Dermis microvascular lymphatic vessel endothelial cell (primary cell): ENCODE measurements at regions not wholly inside any gene's neighbourhood (a gene's known extent, or its start where the extent isn't known, plus 50 kb on each side); places are given as distances from the start of the nearest gene placed in this dataset.
"Not testable (repeated sequence)": the region's sequence is repeated elsewhere in the genome, so short reads cannot be mapped to it uniquely, and the experiment has no call there.

Source experiments
- DNase-seq, 2 donors: peaks; one replicate each; pipeline versions ENCODE4 v3.0.0 to v3.0.0-alpha.2; 2010; ENCODE audit warnings: low read depth in 2 of 2

DNA sequence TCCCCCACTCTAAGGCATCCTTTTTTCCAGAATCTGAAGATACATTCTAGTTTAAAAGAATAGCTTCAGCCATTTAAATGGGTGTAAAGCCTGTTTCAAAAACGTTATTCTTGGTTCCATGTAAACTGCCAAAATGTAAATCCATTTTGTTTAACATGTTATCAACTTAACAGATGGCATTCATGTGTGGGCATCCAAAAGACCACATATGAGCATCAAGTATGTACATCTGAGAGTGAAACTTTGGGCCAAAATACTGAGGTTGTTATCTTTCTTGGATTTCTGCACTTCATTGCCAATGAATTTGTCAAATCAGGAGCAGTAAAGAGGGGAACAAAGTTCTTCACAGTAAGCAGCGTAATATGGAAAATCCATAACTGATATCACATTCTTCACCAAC is 395.4 kb downstream of the ZNF804A start:
- no peak for DNase-seq

DNA sequence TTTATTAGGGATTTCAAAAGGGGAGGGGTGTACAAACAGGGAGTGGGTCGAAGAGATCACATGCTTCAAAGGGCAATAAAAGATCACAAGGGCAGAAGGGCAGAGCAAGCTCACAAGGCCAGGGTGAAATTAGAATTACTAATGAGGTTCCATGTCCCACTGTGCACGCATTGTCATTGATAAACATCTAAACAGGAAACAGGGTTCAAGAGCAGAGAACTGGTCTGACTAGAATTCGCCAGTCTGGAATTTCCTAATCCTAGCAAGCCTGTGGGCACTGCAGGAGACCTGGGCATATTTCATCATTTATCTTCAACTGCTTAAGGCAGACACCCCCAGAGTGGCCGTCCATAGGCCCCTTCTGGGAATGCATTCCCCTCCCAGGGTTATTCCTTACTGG is 408.2 kb downstream of the ZNF804A start:
- DNase-seq = no peak

DNA sequence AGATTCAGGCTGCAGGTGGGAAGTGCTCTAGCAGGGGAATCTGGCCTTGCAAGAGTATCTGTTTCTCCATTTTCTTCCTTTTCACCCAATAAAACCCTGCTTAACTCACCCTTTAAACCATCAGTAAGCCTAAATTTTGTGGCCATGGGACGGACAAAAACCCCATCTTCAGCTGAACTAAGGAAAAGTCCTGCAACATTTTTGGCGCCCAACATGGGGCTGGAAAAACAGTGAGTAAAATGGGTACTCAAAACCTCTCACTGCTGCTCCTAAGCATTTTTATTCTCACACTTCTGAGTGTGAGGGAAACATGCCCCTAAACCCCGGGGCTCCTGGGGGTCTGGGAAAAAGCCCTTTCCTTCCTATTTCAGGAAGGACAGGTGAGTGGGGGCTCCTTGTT is 414.3 kb downstream of the ZNF804A start:
- DNase-seq = peak in 1 of 2 donors; percentile 1

DNA sequence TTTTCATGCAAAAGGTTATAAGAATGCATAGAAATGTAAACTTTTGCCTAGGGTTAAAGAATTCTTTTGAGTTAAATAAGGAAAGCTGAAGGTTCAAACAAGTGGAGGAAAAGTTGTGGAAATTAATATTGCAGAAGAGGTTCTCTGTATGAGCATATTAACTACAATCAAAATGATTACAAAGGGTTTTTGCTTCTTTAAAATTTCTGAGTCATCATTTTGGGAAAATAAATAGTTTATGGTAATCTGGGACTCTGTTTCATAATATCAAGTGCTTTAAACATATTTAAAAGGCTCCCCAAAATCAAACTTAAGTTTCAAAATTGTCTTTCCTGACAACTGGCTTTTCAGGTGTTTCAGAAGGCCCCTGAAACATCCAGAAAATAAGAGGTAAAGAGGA is 415.7 kb downstream of the ZNF804A start:
- no peak for DNase-seq

DNA sequence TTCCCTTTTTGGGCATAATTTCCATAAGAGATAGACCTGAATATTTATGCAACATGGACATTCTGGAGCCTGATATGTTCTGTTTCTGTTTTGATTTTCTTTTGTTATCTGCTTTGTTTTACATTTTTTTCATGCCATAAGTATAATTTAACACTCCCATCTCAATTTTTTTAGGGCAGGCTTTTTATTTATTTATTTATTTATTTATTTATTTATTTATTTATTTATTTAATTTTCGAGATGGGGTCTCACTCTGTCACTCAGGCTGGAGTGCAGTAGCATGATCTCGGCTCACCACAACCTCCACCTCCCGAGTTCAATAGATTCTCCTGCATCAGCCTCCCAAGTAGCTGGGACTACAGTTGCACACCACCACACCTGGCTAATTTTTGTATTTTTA is 427.6 kb downstream of the ZNF804A start:
- DNase-seq = not testable (repeated sequence)

DNA sequence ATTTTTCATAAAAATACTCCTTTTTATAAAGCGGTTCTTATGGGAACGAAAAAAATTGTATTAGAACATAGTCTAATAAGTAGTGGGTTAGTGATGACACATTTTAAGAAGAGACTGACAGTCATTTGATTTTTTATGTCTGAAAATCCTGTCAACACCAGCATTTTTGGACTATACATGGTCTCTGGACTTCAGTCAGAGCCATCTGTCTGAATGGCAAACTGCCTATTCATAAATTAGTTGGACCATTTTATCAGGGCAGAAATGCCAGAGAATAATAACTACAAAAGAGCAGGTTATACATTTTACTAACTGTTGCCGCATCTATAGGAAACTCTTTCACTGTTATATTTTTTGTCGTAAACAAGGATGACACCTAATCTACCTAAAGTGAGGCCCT is 437.6 kb downstream of the ZNF804A start:
- DNase-seq = no peak

DNA sequence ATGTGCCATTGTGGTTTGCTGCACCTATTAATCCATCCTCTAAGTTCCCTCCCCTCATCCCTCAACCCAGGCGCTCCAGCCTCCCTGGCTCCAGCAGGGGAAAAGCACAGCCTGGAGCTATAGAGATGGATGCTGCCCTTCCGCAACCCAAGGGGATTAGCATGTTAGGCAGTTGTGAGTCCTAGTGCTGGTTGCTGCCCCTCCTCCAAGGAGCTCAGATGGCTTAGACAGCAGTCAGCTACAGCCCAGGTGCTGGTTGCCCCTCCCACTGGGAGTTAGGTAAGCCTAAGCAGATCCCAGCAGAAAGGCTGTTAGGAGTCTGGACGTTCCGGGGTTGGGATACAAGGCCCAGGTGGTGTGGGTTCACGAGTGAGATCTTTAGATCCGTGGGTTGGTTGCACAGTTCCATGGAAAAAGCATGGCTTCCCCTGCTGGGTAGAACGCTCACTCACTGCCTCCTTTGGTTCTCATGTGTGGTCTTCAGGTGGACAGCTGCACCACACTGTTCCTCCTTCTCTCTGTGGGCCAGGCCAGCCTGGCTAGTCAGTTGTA is 446.1 kb downstream of the ZNF804A start:
- DNase-seq = no peak

DNA sequence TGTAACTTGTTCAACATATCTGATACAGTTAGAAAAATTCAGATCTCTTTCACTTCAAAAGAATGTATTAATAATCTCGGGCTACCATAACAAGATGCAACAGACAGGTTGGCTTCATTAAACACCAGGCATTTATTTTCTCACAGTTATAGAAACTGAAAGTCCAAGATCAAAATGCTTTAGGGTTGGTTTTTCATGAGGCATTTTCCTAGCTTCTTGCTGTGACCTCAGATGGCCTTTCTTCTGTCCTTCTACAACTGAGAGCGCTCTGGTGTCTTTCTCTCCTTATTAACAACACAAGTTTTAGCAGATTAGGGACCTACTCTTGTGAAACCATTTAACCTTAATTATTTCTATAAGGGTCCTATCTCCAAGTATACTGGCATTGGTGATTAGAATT is 452.5 kb downstream of the ZNF804A start:
- DNase-seq = no peak

DNA sequence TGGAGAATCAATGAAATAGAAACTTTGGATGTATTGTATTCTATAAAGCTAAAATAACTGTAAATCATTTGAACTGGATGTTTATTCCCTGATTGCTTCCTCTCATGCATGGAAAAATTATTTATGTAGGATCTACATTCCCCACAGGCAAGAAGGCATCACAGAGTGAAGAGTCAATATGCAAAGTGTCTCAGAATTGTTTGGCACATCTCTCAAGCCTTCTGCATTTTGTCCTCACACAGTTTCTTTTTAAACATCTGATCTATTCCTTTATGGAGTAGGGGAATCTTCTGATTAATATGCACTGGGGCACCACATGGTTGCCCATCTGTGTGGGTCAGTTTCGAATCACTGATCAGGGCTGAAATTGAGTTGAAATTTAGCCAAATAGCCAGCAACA is 465.4 kb downstream of the ZNF804A start:
- DNase-seq = no peak

DNA sequence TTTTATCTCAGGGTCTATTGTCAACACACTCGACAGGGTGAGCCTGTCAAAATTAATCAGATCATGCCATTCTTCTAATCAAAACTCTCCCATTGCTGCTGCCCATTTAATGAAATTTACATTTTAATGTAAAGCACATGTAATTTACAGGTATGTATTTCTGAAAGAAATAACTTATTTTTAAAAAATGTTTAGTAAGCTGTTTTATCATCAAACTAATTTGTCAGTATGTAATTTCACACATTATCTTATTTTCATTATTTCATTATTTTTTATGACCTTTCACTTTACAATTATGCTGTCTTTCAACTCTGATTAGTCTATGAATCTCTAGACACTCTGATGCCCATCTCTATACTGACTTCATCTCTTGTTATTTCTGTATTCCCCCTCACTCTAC is 467.8 kb downstream of the ZNF804A start:
- no peak for DNase-seq

DNA sequence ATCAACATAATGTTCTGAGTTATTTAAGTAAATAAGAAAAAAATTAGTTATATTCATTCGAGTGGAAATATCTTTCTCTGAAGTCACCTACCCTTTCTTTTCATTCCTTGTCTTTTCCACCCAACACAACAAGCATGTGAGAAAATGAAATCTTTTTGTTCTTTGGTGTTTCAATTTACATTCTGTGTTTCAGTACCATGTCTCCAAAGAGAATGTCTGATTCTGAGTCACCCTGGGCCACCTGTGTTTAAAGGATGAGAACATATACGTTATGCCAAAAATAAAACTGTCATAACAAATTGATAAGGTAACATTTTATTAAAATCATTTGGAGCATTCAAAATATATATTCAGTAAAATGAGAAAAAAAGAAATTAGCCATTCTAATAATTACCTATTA is 470.8 kb downstream of the ZNF804A start:
- no peak for DNase-seq

DNA sequence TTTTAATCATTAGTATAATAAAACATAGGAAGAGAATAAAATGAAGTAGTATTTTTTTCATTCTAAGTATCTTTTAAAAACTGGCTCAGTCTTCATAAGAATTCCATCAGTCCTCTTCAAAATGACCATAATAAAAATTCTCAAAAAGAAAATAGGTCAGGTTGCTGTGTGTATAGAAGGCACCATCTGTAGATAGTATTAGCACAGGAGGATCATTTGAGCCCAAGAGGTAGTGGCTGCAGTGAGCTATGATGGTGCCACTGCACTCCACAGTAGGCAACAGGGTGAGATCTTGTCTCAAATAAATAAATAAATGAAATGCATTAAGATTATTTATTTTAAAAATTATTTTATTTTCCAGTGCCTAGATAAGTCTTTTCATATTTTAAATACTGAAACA is 475.8 kb downstream of the ZNF804A start:
- no peak for DNase-seq

DNA sequence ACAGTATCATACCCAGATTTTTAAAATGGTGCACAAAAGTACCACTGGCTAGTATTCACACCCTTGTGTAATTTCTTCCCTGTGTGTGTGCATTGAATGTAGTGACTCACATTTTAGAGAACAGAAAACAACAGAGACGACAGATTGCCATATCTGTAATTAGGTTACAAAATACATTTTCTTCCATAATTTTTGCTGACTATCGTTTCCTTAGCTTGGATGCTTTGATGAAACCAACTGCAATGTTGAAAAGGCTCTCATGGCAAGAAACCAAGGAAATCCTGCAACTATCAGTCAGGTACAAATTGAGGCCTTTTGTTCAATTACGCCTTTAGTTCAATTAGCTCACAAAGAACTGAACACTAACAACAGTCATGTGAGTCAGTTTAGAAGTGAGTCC is 484.4 kb downstream of the ZNF804A start:
- no peak for DNase-seq

DNA sequence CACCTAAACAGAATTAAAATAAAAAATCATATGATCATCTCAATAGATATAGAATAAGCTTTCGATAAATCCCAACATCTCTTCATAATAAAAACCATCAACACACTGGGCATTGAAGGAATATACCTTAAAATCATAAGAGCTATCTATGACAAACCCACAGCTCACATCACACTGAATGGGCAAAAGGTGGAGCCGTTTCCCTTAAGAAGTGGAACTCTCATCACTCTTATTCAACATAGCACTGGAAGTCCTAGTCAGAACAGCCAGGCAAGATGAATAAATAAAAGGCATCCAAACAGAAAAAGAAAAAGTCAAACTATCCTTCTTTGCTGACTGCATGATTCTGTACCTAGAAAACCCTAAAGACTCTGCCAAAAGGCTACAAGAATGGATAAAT is 510.3 kb downstream of the ZNF804A start:
- no peak for DNase-seq

DNA sequence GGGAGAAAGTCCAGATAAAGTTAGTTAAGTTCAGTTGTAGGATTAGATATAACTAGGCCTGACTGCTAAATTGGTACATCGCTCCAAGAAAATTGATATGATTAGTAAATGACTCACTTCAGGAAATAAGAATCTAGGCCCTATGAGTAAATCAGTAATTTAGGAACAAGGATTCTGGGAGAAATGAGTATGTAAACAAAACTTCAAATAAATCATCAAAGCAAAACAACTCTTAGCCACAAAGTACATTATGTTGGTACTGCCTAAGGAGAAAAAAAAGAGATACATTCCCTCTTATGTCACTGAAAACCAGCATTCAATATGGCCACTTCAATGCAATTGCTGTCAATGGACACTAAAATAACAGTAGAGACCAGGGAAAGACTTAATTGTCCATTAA is 529.1 kb downstream of the ZNF804A start:
- no peak for DNase-seq

DNA sequence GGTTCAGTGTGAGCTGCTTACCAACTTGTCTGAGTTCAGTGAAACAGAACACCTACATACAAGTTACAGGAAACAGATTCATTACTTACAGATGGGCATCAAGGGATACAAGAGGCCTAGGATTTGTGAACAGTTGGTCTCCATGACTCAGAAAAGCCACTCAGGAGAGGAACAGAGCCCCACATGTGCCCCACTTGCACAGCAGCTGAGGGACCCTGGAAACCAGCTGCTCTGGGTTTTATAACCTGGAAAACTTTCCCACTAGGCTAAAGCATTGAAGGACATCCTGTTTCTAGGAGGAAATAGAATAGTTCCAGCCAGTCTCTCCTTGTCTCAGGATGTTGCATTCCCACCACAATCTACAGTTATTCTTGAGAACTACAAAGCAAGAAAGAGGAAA is 530.0 kb downstream of the ZNF804A start:
- no peak for DNase-seq

DNA sequence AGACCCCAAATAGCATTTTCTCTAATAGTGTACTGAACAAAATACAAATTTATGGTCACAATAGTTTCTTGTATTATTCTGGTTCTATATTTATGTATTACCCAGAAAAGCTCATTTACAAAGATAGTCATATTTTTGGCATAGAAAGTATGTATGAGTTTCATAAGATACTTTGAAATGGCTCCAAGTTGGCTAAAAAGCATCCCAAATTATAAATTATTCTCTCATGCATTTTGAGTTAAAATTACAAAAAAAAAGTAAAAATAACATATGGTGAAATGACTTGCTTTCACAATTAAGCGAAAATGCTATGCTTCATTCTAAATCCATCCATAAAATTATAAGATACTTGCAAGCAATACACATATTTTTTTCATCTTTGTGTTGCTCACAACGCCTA is 530.7 kb downstream of the ZNF804A start:
- no peak for DNase-seq

DNA sequence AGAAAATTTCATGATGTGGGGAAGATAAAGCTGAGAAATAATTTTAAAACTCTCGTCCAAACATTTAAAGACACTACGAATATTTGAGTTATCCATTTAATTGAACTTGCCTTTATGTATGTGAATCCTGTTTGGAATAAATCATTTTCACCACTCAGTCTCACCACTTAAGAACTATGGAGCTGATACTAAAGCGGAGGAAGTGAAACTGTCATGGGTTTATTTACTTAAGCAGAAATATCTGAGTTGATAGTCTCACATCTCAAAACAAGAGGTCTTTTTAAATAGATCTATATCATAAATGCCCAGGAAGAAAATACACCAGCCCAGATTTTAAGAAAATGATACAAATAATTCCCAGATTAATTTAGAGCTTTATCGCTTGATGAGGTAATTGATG is 532.4 kb downstream of the ZNF804A start:
- DNase-seq = no peak

DNA sequence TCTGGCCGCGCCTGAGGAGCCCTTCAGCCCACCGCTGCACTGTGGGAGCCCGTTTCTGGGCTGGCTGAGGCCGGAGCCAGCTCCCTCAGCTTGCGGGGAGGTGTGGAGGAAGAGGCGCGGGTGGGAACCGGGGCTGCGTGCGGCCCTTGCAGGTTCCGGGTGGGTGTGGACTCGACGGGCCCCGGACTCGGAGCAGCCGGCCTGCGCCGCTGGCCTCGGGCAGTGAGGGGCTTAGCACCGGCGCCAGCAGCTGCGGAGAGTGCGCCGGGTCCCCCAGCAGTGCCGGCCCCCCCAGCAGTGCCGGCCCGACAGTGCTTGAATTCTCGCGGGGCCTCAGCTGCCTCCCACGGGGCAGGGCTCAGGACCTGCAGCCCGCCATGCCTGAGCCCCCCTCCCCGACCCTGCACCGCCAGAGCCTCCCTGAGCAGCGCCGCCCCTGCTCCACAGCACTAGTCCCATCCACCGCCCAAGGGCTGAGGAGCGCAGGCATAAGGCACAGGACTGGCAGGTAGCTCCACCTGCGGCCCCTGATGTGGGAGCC is 534.2 kb downstream of the ZNF804A start:
- DNase-seq = no peak

DNA sequence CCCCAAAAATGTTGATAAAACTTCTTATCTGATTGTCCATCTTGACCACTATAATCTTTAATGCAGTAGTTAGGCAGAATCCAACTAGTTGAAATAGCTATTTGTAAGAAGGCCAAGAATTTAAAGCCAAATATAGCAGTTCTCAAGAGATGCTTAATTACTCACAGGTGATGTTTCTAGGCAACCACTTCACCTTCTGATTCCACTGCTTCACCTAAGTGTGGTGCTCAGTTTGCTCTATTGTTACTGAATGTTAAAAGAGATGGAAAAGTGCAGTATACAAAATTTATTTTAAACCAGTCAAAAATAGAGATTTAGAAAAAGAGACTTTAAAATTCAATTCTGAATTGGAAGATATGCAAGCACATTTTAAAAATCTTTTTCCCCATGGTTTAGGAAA is 539.4 kb downstream of the ZNF804A start:
- DNase-seq = no peak

DNA sequence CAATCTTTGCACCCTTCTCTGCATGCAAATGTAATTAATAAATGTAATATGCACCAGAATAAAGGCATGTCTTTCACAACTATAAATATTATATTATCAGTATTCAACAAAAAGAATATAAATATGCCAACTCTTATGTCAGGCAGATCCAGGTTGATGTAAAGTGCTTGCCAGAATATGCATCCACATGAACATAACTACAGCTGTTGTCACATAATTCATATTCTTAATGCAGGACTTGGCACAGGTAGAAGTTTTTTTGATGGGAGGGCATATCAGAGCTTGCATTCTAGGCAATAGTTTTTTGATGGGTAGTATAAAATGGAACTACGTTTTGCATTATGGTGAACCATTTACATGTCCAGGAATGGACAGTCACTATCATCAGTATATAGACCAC is 544.3 kb downstream of the ZNF804A start:
- DNase-seq = no peak

DNA sequence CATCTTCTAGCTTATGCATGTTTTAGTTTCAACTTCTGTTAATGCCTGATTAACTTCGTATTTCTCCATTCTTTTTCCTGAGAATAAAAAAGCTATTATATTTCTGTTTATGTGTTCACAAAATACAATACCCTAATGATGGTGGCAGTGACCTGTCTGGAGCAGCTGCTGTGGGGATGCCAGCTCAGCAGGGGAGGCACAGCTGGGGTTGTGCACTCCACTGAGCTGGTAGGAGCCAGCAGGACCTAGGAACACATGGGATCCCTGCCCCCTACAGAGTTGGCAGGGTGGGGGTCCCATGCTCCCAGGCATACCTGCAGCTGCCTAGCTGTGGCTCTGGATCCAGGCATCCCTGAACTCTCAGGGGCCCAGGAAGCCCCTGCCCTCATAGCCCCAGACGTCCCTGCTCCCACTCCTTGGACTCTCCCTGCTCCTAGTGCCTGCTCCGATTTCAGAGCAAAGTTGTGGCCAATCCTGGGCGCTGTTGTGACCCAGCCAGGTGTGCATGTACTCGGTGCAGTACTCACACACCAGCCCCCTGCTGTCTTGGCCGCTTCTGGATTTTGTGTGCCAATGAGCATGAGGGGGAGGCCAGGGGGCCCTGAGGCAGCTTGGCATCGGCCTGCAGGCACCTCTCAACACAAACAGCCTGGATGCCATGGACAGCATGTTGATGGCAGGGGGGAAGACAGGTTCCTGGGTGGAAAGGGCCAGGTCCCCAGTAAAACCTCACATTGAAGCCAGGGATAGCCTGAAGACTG is 546.0 kb downstream of the ZNF804A start:
- no peak for DNase-seq

DNA sequence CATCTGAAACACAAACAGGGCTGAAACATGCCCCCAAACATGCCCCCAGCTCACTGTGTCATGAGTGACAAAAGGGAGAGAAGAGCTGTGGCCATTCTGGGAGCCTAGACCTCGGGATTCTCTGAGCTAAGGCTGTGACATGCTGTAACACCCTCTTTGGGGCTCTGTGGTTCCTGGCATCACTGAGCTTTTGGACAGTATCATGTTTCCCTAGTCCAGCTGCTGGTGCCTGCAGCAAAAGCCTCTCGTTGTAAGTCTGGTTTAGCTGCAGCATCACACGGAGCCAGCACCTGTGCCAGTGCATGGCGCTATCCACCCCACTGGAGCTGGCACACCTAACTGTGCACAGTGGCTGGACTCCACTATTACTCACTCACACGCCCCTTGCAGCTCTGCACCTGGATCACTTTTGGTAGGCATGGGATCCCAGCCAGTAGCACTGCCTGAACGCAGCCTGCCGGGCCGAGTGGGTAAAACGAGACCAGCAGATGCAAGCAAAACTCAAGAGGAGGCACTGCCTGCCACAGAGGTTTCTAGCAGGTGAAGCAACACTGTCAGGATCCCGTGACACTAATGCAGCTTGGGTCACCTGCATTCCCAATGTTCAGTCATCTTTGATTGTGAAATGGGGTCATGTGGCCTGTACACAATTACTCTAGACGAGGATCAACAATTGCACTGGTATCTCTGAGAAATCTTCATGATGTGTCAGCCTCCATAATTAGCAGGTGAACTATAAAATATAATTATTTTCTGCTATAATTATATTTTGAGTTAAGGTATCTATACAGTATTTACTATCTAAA is 547.2 kb downstream of the ZNF804A start:
- DNase-seq = no peak
